HG03571 (cell line): ENCODE measurements at regions not wholly inside any gene's neighbourhood (a gene's known extent, or its start where the extent isn't known, plus 50 kb on each side); places are given as distances from the start of the nearest gene placed in this dataset.
"Not testable (repeated sequence)": the region's sequence is repeated elsewhere in the genome, so short reads cannot be mapped to it uniquely, and the experiment has no call there.

Experiments used
- ATAC-seq: cut with Tn5 transposase; IDR thresholded peaks from one replicate; pipeline ENCODE4 v1.9.1; 2021; ENCODE audit not compliant: unreplicated experiment

- ATAC-seq = no peak
Observed at GRCh38 chr12:76653342-76653741, 93.8 kb upstream of the OSBPL8 start.

DNA sequence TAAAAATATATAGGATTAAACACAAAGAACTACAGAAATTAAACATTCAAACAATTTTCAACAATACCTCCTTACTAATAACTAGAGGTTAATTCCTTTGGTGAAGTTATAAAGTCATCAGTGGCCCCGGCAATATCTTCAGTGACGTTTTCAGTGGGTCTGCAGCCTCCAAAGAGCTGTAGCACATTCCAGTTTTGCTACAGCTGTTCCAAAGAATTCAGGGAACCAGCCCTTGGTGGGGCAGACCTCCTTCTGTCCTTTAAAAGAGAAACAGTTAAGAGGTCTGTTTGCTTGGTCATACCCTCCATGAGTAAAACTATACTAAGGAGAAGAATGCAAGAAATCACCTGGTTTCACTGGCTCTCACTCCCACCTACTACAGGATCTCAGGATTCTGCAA lies 99.2 kb upstream of the ZDHHC17 start:
- ATAC-seq = no peak

DNA sequence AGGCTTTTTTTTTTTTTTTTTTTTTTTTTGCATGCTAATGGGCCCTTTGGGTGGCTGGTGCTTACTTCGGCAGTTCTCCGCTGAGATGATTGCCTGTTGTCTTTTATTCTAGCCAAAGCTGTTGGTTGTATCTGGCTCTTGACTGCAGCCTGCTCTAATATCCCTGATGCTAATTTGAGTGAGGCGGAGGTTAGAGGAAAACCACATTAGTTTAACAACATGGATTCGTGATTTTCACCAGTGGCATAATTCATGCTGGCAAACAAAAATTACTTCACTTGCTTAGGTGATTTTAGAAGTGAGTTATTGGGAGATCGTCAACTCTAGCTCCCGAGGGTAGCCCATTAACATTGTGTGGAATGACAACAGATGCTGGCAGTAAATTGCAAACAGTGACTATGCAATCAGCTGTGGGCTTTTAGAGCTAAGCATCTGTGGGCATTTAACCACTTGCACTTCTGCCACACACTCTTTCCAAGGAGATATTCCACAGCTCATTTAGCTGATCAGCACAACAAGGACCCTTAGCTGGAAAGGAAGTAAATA lies 97.6 kb upstream of the ZDHHC17 start:
- no peak for ATAC-seq

GRCh38 chr12:76669981-76670380 lies 93.9 kb upstream of the ZDHHC17 start:
- ATAC-seq = no peak

- no peak for ATAC-seq
Observed at GRCh38 chr12:76670776-76671175, 93.1 kb upstream of the ZDHHC17 start.

DNA sequence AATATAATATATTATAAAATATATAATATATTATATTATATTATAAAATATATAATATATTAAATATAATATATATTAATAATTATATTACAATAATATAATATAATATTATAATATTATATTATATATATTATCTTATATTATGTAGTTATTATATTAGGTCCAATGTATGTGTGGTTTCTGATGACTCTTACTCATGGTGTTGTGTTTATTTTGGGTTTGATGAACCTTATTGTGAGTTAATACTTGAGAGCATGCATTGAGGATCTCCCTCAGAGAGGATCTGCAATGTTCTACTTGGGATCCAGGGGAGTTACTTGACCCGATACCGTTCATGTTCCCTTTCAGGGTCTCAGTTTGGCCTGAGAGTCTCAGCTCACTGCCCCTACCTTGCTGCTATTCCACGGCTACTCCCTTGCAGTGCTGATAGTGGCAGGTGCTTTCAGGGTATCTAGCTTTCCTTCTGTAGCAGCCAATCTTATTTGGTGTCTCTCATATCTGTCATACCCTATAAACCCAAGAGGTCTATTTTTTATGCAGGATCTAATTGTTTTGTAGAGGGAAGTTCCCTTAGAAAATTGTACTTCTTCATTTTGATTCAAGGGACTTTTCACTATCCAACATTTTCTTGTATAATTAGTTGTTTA lies 89.1 kb upstream of the ZDHHC17 start:
- no peak for ATAC-seq

- ATAC-seq = not testable (repeated sequence)
Observed at GRCh38 chr12:76676261-76676660, 87.7 kb upstream of the ZDHHC17 start.

GRCh38 chr12:76678992-76679391 lies 84.9 kb upstream of the ZDHHC17 start:
- no peak for ATAC-seq

GRCh38 chr12:76679778-76680177 lies 84.1 kb upstream of the ZDHHC17 start:
- no peak for ATAC-seq

DNA sequence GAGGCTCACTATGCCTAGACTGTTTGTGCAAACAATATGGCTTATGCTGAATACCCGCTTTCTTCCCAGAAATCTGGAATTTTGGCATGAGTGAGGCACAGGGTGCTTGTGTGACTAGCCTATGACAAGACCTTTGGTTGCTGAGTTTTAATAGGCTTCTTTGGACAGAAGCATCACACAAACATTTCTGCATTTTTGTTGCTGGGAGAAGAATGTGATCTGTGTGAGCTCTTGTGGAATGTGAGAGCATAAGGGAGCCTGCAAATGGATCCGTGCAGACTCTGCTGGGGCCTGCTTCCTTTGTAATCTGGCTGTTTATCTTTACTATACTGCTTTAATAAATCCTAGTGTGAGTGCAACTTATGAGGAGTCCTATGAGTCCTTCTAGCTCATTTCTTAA lies 83.0 kb upstream of the ZDHHC17 start:
- no peak for ATAC-seq

DNA sequence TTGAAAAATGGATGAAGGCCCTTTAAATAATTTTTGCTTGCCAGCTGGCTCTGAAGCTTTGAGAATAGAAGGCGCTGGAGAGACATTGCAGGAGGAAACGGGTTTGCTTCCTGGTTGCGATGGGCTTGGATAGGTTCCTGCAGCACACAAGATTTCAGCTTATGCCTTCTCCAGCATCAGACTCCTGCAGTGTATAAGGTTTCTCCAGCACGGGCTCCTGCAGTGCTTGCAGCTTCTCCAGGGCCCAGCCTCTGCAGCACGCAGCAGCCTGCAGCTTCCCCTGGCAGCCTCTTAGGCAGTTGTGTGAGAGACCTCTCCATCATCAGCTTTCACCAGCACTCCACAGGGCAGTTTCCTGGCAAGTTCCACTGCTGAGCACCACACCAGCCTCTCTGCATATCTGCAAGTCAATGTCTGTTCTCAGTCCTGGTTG lies 78.7 kb upstream of the ZDHHC17 start:
- ATAC-seq = no peak

GRCh38 chr12:76687981-76688380 lies 75.9 kb upstream of the ZDHHC17 start:
- no peak for ATAC-seq

- ATAC-seq = no peak
Observed at GRCh38 chr12:76688631-76689030, 75.3 kb upstream of the ZDHHC17 start.

GRCh38 chr12:76690921-76691700 lies 72.8 kb upstream of the ZDHHC17 start:
- no peak for ATAC-seq

DNA sequence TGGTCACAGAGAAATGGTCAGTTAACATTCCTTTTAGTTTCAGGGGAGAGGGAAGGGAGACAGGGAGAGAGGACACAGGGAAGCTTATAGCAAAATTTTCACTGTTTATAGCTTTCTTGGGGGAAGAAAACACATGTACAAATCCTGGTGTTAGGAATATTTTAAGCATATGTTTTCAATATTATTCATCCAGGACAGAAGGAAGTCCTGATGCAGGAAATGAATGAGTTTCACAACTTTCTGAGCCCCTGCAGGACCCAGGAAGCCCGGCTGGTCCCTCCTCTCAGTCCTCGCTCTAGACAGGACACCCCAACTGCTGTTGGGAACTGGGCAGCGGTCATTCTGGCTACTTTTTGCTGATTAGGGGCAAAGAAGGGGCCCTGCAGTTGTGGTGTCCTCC lies 71.1 kb upstream of the ZDHHC17 start:
- no peak for ATAC-seq

DNA sequence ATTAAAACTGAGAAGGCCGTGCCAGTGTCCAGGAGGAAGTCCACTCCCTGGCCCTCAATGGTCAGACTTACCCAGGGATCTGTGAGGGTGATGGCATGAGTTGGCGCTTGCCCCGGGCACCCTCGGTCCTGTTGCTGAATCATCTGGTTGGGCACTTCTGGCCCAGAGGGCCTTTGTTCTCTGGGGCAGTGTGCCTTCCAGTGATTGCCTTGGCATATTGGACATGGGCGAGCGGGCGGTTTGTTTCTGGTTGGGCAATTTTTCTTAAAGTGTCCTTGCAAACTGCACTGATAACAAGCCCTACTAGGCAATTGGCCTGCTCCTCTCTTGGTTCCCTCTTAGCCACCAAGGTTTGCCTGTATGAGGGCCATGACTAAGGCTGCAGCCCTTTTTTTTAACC lies 69.5 kb upstream of the ZDHHC17 start:
- ATAC-seq = no peak

DNA sequence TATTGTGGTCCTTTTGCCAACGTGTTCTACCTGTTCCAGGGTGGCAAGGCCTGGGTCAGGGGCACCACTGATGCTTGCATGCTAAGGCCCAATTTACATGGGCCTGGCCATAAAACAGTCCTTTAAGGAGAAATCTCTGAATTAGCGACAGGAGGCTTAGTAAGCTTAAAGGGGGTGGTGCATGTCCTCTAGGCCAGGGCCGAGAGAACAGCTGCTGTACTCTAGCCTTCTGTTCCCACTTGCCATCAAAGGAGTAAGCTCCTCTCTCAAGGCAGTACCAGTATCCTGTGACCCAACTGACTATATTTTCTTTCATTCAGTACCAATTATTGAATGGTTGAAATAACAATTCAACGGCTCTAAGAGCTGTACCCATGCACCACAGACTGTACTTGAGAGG lies 67.7 kb upstream of the ZDHHC17 start:
- ATAC-seq = no peak

GRCh38 chr12:76697849-76698248 lies 66.1 kb upstream of the ZDHHC17 start:
- ATAC-seq = no peak

- no peak for ATAC-seq
Observed at GRCh38 chr12:76698316-76698715, 65.6 kb upstream of the ZDHHC17 start.

DNA sequence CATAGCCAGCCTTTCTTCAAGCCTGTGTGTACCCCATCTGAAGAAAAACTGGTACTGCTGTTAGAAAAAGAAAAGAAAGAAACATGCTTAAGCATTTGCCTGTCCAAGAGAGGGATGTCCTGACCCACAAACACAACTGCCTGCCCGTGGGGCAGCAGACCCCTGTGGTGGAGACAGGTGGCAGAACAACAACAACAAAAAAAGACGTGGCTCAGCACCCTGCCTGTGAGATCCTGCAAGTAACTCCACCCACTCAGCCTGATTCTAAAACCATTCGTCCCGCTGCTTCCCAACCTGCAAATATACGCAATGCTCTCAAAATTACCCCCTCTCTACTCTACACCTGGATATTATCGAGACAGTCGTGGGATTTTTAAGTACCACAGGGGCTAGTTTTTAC lies 64.9 kb upstream of the ZDHHC17 start:
- no peak for ATAC-seq

DNA sequence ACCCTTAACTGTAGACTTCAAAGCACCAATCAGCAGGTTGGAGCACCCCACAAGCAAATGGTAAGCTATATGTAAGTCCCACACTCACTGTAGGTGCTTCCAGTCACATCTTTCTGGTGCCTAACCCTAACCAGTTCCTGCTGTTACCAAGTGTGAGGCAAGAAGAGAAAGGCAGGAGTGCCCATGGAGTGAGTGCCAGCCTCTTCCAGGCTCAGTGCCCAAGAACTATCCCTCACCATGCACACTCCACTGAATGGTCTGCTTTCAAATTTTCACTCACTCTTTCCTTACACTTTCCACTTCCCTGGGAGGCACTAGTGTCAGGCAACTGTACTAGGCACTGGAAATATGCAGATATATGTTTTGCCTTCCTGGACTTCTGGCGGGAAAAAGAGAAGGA lies 62.2 kb upstream of the ZDHHC17 start:
- ATAC-seq = no peak

DNA sequence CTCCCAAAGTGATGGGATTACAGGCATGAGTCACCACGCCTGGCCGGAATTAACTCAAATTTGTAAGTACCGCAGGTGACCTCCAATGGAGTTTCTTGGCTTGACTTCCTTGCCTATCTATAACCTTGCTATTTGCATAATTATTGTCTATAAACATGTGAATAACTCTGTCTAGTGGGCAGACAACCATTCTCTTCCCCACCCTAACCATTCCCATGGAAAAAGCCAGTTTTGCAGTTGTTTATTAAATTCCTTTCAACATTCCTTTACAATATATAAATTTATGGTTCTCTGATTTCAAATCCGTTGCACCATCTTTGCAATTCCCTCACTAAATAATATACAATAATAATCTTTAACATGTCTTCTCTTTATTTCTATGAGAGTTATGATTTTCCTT lies 61.0 kb upstream of the ZDHHC17 start:
- ATAC-seq = no peak
